ENCODE measurements at regions not wholly inside any gene's neighbourhood (a gene's known extent, or its start where the extent isn't known, plus 50 kb on each side); places are given as distances from the start of the nearest gene placed in this dataset.
"Not testable (repeated sequence)": the region's sequence is repeated elsewhere in the genome, so short reads cannot be mapped to it uniquely, and the experiment has no call there.

- DNase-seq: no peak
- Histone ChIP-seq H3K36me3 (no peaks in the 10 kb centered on the region), H3K9me3 (no peaks in the 10 kb centered on the region), H3K27me3 (no peaks in the 10 kb centered on the region), H3K4me1 (no peaks in the 10 kb centered on the region), H3K27ac (no peak overlapping the region), H3K4me3 (no peak overlapping the region)
- intact Hi-C loops (cut with DNase I): no loop called here
- WGBS, 2 donors: 83% methylated on average over 5 of the region's 5 CpGs
- TF ChIP-seq POLR2A (IDR thresholded peaks at IDR 0.05) (no peak), EP300 (IDR thresholded peaks at IDR 0.05) (no peak)
Measured at GRCh38 chr10:25104441-25104840, 70.4 kb upstream of the GPR158 start.

- TF ChIP-seq POLR2A (IDR thresholded peaks at IDR 0.05): no peak
- TF ChIP-seq EP300 (IDR thresholded peaks at IDR 0.05): no peak
- no peak for TF ChIP-seq CTCF (IDR thresholded peaks at IDR 0.05)
- TF ChIP-seq POLR2AphosphoS5 (IDR thresholded peaks at IDR 0.05): no peak
- intact Hi-C loops (cut with DNase I): no loop called here
- H3K4me3 ChIP-seq: no peak overlapping the region
- H3K9me3 ChIP-seq: no peaks in the 10 kb centered on the region
- H3K36me3 ChIP-seq: no peaks in the 10 kb centered on the region
- no peak overlapping the region for H3K27ac ChIP-seq
- WGBS, 2 donors: 61 to 69% methylated on average over 2 of the region's 2 CpGs
- H3K4me1 ChIP-seq: no peaks in the 10 kb centered on the region
- DNase-seq: no peak
- H3K27me3 ChIP-seq: no peaks in the 10 kb centered on the region
Measured at GRCh38 chr10:25105262-25105661, 69.5 kb upstream of the GPR158 start.

GRCh38 chr10:25105743-25106260, 69.0 kb upstream of the GPR158 start:
- WGBS, 2 donors: 43 to 58% methylated on average over 5 of the region's 5 CpGs
- H3K4me3 ChIP-seq: no peak overlapping the region
- no peaks in the 10 kb centered on the region for H3K27me3 ChIP-seq
- intact Hi-C loops (cut with DNase I): no loop called here
- no peak for DNase-seq
- no peaks in the 10 kb centered on the region for H3K9me3 ChIP-seq
- no peak for TF ChIP-seq EP300 (IDR thresholded peaks at IDR 0.05)
- no peak for TF ChIP-seq POLR2A (IDR thresholded peaks at IDR 0.05)
- no peak for TF ChIP-seq CTCF (IDR thresholded peaks at IDR 0.05)
- no peak for TF ChIP-seq POLR2AphosphoS5 (IDR thresholded peaks at IDR 0.05)
- no peaks in the 10 kb centered on the region for H3K4me1 ChIP-seq
- H3K36me3 ChIP-seq: no peaks in the 10 kb centered on the region
- H3K27ac ChIP-seq: no peak overlapping the region

GRCh38 chr10:25107756-25108155, 67.0 kb upstream of the GPR158 start:
- no peaks in the 10 kb centered on the region for H3K4me1 ChIP-seq
- H3K9me3 ChIP-seq: no peaks in the 10 kb centered on the region
- no peak for DNase-seq
- no peak overlapping the region for H3K27ac ChIP-seq
- 97% methylated on average over 2 of the region's 2 CpGs for WGBS, 2 donors
- H3K27me3 ChIP-seq: no peaks in the 10 kb centered on the region
- H3K36me3 ChIP-seq: no peaks in the 10 kb centered on the region
- TF ChIP-seq EP300 (IDR thresholded peaks at IDR 0.05) (no peak), POLR2AphosphoS5 (IDR thresholded peaks at IDR 0.05) (no peak), POLR2A (IDR thresholded peaks at IDR 0.05) (no peak), CTCF (IDR thresholded peaks at IDR 0.05) (no peak)
- intact Hi-C loops (cut with DNase I): no loop called here
- H3K4me3 ChIP-seq: no peak overlapping the region

- H3K27me3 ChIP-seq; intact Hi-C loops (cut with DNase I); H3K36me3 ChIP-seq; H3K27ac ChIP-seq; H3K4me1 ChIP-seq; H3K9me3 ChIP-seq; H3K4me3 ChIP-seq; DNase-seq: not testable (repeated sequence)
- 93 to 94% methylated on average over 7 of the region's 7 CpGs for WGBS, 2 donors
Measured at GRCh38 chr10:25109896-25110295, 64.9 kb upstream of the GPR158 start.

- no peak overlapping the region for H3K27ac ChIP-seq
- H3K27me3 ChIP-seq: no peaks in the 10 kb centered on the region
- 67 to 78% methylated on average over 3 of the region's 3 CpGs for WGBS, 2 donors
- no peak for DNase-seq
- H3K4me1 ChIP-seq: peaks cover 0 to 7% (median 2%) of the 10 kb centered on the region in 4 donors
- H3K4me3 ChIP-seq: no peak overlapping the region
- no peaks in the 10 kb centered on the region for H3K36me3 ChIP-seq
- intact Hi-C loops (cut with DNase I): loop anchor here (2.0 kb wide), 1 partner anchor 115 kb away; no protein-coding TSS in a partner anchor
- H3K9me3 ChIP-seq: no peaks in the 10 kb centered on the region
- TF ChIP-seq POLR2AphosphoS5 (IDR thresholded peaks at IDR 0.05) (no peak), POLR2A (IDR thresholded peaks at IDR 0.05) (no peak), CTCF (IDR thresholded peaks at IDR 0.05) (no peak), EP300 (IDR thresholded peaks at IDR 0.05) (no peak)
Measured at GRCh38 chr10:25112016-25112415, 62.8 kb upstream of the GPR158 start.

Measured in sigmoid colon (tissue), 6 donors.